LNCaP clone FGC (cell line): ENCODE measurements at regions not wholly inside any gene's neighbourhood (a gene's known extent, or its start where the extent isn't known, plus 50 kb on each side); places are given as distances from the start of the nearest gene placed in this dataset.
"Not testable (repeated sequence)": the region's sequence is repeated elsewhere in the genome, so short reads cannot be mapped to it uniquely, and the experiment has no call there.

ENCODE experiments used
- DNase-seq: peaks from one replicate; pipeline ENCODE4 v3.0.0-alpha.2; 2011; ENCODE audit warnings: low read depth
- H3K4me3 ChIP-seq: 2 replicates; pipeline ENCODE4 v1.5.1; 2011; ENCODE audit warnings: mild to moderate bottlenecking, low read depth, low read length, control low read depth
- TF ChIP-seq, protein P1 (sequence below): IDR thresholded peaks from 2 replicates; pipeline ENCODE4 v1.5.1; 2012; ENCODE audit warnings: mild to moderate bottlenecking; ENCODE audit not compliant: control insufficient read depth, insufficient read depth; ENCODE audit errors: extremely low read depth

DNA sequence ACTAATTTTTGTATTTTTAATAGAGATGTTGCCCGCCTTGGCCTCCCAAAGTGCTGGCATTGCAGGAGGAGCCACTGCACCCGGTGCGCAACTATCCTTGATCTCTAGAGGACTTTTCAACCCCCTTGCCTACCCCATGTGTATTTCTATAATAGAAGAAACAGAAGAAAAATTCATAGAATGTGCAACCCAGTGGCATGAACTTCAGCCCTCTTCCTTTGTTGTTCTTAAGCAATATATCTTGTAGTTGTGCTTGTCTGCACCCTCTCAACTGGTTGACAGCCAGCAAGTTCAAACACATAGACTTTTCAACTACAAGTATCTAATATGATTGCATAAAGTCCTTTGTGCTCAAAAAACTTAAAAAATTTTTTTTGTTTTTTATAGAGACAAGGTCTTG lies 72.3 kb upstream of the NCOA3 start:
- H3K4me3 ChIP-seq = no peak overlapping the region
- TF ChIP-seq, protein P1, sequence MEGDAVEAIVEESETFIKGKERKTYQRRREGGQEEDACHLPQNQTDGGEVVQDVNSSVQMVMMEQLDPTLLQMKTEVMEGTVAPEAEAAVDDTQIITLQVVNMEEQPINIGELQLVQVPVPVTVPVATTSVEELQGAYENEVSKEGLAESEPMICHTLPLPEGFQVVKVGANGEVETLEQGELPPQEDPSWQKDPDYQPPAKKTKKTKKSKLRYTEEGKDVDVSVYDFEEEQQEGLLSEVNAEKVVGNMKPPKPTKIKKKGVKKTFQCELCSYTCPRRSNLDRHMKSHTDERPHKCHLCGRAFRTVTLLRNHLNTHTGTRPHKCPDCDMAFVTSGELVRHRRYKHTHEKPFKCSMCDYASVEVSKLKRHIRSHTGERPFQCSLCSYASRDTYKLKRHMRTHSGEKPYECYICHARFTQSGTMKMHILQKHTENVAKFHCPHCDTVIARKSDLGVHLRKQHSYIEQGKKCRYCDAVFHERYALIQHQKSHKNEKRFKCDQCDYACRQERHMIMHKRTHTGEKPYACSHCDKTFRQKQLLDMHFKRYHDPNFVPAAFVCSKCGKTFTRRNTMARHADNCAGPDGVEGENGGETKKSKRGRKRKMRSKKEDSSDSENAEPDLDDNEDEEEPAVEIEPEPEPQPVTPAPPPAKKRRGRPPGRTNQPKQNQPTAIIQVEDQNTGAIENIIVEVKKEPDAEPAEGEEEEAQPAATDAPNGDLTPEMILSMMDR = no peak
- DNase-seq = no peak

DNA sequence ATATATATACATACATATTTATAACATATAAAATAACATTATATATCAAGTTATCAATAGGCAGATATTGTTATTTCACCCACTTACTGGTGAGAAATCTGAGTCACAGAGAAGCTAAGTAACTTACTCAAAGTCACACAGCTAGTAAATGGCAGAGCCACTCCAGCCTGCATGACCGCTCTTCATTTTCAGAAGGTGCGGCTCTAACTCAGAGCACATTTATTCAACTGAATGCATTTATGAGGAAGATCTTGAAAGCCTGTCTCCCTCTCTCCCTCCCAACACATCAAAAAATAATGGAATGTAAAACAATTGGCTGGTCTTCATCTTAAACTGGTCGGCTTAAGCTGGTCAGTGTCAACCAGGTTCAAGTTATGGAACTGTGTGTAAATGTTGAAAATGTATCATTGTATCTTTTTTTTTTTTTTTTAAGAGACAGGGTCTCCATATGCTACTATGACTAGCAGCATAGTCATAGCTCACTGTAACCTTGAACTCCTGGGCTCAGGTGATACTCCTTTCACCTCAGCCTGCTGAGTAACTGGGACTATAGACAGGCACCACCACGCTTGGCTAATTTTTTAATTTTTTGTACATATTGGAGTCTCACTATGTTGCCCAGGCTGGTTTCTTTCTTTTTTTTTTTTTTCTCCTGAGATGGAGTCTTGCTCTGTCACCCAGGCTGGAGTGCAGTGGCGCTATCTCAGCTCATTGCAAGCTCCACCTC lies 70.7 kb upstream of the NCOA3 start:
- H3K4me3 ChIP-seq = no peak overlapping the region
- DNase-seq = no peak

DNA sequence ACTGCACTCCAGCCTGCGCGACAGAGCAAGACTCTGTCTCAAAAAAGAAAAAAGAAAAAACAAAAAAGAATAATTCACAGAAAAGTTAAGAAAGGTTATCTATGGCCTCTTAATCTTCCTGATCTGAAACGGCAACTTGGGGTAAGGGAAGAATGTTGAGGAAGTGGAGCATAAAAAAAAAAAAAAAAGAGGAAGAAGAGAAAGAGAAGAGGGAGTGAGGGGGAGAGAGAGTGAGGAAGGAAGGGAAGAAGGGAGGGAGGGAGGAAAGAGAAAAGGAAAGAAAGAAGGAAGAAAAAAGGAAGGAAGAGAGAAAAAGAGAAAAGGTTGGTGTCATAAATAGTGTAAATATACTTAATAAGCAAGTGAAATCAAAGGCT lies 68.9 kb upstream of the NCOA3 start:
- no peak for DNase-seq
- H3K4me3 ChIP-seq = no peak overlapping the region
- TF ChIP-seq, protein P1 = no peak

More for the DNA sequence above, 70.7 kb upstream of the NCOA3 start:
- TF ChIP-seq, protein P1 = no peak

DNA sequence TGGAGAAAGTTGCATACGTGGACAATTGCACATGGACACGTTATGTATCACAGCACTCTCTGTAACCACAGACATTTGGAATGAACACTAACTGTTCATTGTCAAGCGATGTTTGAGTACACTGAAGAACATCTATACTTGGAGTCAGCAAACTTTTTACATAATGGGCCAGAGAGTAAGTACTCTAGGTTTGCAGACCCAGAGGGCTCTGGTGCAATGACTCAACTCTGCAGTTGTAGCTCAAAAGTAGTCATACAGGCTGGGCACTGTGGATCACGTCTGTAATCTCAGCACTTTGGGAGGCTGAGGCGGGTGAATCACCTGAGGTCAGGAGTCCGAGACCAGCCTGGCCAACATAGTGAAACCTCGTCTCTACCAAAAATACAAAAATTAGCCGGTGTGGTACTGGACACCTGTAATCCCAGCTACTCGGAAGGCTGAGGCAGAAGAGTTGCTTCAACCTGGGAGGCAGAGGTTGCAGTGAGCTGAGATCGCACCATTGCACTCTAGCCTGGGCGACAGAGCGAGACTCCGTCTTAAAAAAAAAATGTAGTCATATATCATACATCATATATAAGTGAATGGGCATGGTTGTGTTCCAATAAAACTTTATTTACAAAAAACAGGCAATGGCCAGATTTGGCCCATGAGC lies 67.4 kb upstream of the NCOA3 start:
- DNase-seq, H3K4me3 ChIP-seq: not testable (repeated sequence)

DNA sequence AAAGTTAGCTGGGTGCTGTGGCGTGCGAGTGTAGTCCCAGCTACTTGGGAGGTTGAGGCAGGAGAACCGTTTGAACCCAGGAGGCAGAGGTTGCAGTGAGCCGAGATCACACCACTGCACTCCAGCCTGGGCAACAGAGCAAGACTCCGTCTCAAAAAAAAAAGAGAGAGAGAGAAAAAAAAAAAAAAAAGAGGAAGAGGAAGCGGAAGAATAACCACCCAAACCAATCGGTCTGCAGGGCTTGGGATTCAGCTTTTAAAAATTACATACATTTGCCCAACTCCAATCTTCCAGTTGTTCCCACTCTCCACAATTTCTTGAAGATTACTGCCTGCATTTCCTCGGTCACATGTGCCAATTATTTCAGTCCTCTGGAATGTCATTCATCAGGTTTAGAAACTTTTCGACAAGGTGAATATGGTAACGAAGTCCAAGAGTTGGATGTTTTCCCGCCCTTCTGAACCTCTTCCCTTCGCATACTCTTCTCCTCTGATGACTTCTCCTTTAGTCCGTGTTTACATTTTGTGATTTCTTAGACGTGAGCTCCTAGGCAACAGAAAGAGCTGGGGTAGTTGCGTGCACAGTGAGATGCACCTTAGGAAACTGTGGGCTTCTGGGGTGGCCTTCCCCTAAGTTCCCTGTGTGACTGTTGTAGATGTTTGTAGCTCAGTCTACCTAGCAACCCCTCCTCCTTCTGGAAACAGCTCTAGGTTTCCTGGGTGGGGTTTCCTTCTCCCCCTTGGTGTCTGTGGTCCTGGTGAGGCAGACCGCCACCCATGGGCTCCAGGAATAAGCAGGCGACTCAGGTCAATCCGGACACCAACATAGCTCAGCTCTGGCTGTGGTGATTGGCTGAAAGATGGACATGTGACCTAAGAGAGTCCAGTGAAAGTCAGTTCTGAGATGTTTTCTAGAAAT lies 63.0 kb upstream of the NCOA3 start:
- H3K4me3 ChIP-seq = no peak overlapping the region
- peak; percentile 25 for DNase-seq
- TF ChIP-seq, protein P1 = no peak

DNA sequence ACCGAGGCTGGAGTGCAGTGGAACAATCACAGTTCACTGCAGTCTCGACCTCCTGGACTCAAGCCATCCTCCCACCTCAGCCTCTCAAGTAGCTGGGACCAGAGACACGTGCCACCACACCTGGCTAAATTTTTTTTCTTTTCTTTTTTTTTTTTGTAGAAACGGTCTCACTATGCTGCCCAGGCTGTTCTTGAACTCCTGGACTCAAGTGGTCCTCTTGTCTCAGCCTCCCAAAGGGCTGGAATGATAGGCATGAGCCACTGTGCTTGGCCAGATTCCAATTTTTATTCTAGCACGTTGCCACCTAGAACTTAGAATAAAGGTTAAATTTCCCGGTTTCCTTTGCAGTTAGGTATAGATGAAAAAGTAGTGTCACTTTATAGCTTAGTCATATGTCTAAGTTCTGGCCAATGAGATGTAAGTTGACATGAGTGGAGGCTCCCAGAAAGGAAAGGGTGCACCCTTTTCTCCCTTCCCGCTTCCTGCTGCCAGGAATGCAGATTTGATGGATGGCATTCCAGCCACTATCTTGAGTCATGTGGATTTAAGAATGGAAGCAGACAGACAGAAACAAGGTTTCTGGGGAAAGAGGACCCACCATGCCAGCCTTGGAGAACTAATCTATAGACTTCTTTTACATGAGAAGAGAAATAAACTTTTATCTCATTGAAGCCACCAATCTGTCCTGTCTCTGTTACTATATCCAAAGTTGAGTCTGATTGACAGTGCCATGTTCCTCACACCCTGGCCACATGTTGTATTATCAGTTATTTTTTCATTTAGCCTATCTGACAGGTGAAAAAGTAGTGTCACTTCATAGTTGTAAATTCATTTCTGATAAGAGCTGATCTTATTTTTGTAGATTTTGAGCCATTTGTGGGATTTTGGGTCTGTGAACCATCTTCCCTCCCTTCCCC lies 60.6 kb upstream of the NCOA3 start:
- no peak for DNase-seq
- TF ChIP-seq, protein P1 = no peak
- no peak overlapping the region for H3K4me3 ChIP-seq
